Keratinocyte (primary cell): ENCODE measurements at regions not wholly inside any gene's neighbourhood (a gene's known extent, or its start where the extent isn't known, plus 50 kb on each side); places are given as distances from the start of the nearest gene placed in this dataset.

Source experiments
- EZH2 ChIP-seq: IDR thresholded peaks from one replicate; pipeline ENCODE4 v1.6.1; 2012; ENCODE audit warnings: inconsistent platforms, mild to moderate bottlenecking, low read length, moderate library complexity
- TF ChIP-seq, protein P1 (sequence below), 3 experiments: IDR thresholded peaks in 1 of 3; conservative IDR thresholded peaks in 1 of 3; optimal IDR thresholded peaks in 1 of 3; 2 replicates in 2 of 3; 3 replicates in 1 of 3; pipeline versions ENCODE3 to v1.5.1; 2011; ENCODE audit warnings: low read length in 3 of 3, mild to moderate bottlenecking in 3 of 3, moderate library complexity in 2 of 3, control low read depth in 1 of 3, inconsistent platforms in 1 of 3; ENCODE audit not compliant: insufficient read depth in 2 of 3; ENCODE audit errors: extremely low read depth in 1 of 3

DNA sequence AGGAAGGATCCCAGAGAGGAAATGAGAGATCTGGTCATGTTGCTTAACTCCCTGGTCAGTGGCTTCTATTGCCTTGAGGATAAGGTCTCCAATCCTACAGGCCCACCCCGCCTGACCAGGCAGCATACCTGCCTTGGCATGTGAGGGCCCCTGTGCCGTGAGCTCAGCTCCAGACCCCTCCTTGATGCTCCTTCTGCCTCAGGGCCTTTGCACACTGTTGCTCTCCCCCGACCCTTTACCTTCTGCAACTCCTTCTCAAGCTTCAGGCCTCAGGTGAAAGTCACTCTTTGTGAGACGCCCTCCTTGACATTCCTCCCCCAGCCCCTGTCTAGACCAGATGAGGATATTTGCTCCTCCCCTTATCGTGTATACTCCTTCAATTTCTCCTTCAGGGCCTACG lies 62.8 kb downstream of the FAM241B start:
- TF ChIP-seq, protein P1, sequence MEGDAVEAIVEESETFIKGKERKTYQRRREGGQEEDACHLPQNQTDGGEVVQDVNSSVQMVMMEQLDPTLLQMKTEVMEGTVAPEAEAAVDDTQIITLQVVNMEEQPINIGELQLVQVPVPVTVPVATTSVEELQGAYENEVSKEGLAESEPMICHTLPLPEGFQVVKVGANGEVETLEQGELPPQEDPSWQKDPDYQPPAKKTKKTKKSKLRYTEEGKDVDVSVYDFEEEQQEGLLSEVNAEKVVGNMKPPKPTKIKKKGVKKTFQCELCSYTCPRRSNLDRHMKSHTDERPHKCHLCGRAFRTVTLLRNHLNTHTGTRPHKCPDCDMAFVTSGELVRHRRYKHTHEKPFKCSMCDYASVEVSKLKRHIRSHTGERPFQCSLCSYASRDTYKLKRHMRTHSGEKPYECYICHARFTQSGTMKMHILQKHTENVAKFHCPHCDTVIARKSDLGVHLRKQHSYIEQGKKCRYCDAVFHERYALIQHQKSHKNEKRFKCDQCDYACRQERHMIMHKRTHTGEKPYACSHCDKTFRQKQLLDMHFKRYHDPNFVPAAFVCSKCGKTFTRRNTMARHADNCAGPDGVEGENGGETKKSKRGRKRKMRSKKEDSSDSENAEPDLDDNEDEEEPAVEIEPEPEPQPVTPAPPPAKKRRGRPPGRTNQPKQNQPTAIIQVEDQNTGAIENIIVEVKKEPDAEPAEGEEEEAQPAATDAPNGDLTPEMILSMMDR (optimal IDR thresholded peaks at IDR 0.05 in 1 of 3, IDR thresholded peaks at IDR 0.05 in 1 of 3, conservative IDR thresholded peaks at IDR 0.05 in 1 of 3; ENCODE audit: extremely low read depth in 1 of 3, insufficient read depth in 2 of 3, low read length in 3 of 3), result no peak
- no peak for TF ChIP-seq EZH2
